Loucy (cell line): ENCODE measurements at regions not wholly inside any gene's neighbourhood (a gene's known extent, or its start where the extent isn't known, plus 50 kb on each side); places are given as distances from the start of the nearest gene placed in this dataset.

Experiments used
- CTCF ChIP-seq: fragments of 200-600 bp; sonication (generic); conservative IDR thresholded peaks from 2 replicates; pipeline ENCODE4 v1.5.1; 2014; ENCODE audit warnings: mild to moderate bottlenecking, antibody characterized with exemption, low read length
- EZH2phosphoT487 ChIP-seq: fragments of 200-600 bp; IDR thresholded peaks from 2 replicates; pipeline ENCODE4 v1.6.1; 2018; ENCODE audit warnings: antibody characterized with exemption, mild to moderate bottlenecking, moderate library complexity, borderline replicate concordance

- no peak for TF ChIP-seq CTCF
- no peak for TF ChIP-seq EZH2phosphoT487
These were observed 505.8 kb upstream of the ERCC4 start for GRCh38 chr16:13414154-13414553.
